Vagina (tissue), 2 donors: ENCODE measurements at regions not wholly inside any gene's neighbourhood (a gene's known extent, or its start where the extent isn't known, plus 50 kb on each side); places are given as distances from the start of the nearest gene placed in this dataset.

Experiments used
- DNase-seq, 2 donors: peaks; one replicate each; pipeline ENCODE4 v3.0.0-alpha.2; 2017; ENCODE audit errors: extremely low spot score in 2 of 2
- H3K27ac ChIP-seq: fragments of 200-600 bp; sonication (generic); one replicate; pipeline ENCODE4 v1.5.1; 2019
- H3K27me3 ChIP-seq: fragments of 200-600 bp; sonication (generic); one replicate; pipeline ENCODE4 v1.5.1; 2019
- H3K36me3 ChIP-seq, 2 donors: fragments of 200-600 bp; sonication (generic); one replicate each; pipeline ENCODE4 v1.5.1; 2017 to 2019
- H3K4me1 ChIP-seq: fragments of 200-600 bp; sonication (generic); one replicate; pipeline ENCODE4 v1.5.1; 2019
- H3K4me3 ChIP-seq, 2 donors: fragments of 200-600 bp; sonication (generic); 1 replicate in 1 of 2; 2 replicates in 1 of 2; pipeline ENCODE4 v1.5.1; 2016 to 2019
- H3K9me3 ChIP-seq: fragments of 200-600 bp; sonication (generic); one replicate; pipeline ENCODE4 v1.5.1; 2019
- CTCF ChIP-seq, 3 experiments: fragments of 450-650 bp in 2 of 3; fragments of 200-600 bp in 1 of 3; sonication (generic) in 1 of 3; IDR thresholded peaks; one replicate each; pipeline ENCODE4 v1.5.1; 2017 to 2019; ENCODE audit warnings: antibody characterized with exemption in 3 of 3, mild to moderate bottlenecking in 2 of 3, moderate library complexity in 2 of 3
- POLR2A ChIP-seq, 2 donors: fragments of 450-650 bp; IDR thresholded peaks; one replicate each; pipeline ENCODE4 v1.6.1; 2017; ENCODE audit warnings: antibody characterized with exemption in 2 of 2, mild to moderate bottlenecking in 2 of 2, moderate library complexity in 2 of 2
- POLR2AphosphoS5 ChIP-seq, 2 donors: sonication (generic); formaldehyde crosslinking; IDR thresholded peaks; one replicate each; pipeline ENCODE4 v1.9.0; 2017; ENCODE audit warnings: antibody characterized with exemption in 2 of 2, mild to moderate bottlenecking in 2 of 2, low read depth in 1 of 2; ENCODE audit not compliant: insufficient read depth in 1 of 2
- intact Hi-C: fragments of 100-400 bp; cut with DNase I; formaldehyde crosslinking; loops from one replicate; pipeline ENCODE4 v1.15.1; 2023

DNA sequence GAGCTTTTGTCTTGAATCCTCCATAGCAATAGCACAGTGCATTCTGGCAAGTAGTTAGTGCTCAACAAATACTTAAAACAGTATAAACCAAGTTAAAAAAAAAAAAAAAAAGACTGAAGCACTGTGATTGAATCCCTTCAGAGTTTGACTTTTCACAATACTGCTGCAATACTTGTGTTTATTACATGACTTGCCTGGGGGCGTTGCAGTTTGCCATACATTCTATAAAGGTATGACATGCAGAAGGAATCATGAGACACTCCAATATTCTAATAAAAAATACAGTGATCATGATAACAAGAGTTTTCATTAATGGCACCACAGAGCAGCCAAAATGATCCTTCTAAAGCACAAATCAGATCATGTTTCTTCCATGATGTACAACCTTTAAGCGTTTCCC lies 205.0 kb upstream of the CDKN3 start:
- Histone ChIP-seq H3K36me3 (no peaks in the 10 kb centered on the region), H3K27ac (no peak overlapping the region), H3K4me3 (no peak overlapping the region), H3K4me1 (peaks cover 10% of the 10 kb centered on the region), H3K9me3 (no peaks in the 10 kb centered on the region), H3K27me3 (no peaks in the 10 kb centered on the region)
- no peak for DNase-seq
- TF ChIP-seq CTCF (IDR thresholded peaks at IDR 0.05): no peak
- TF ChIP-seq POLR2A (IDR thresholded peaks at IDR 0.05): no peak
- TF ChIP-seq POLR2AphosphoS5 (IDR thresholded peaks at IDR 0.05; ENCODE audit: insufficient read depth in 1 of 2, low read depth in 1 of 2): no peak
- intact Hi-C loops: loop anchor here (5.0 kb wide), 1 partner anchor 850 kb away; no protein-coding TSS in a partner anchor

GRCh38 chr14:54192610-54193009 lies 204.2 kb upstream of the CDKN3 start:
- intact Hi-C loops: loop anchor here (5.0 kb wide), 1 partner anchor 850 kb away; no protein-coding TSS in a partner anchor
- H3K27ac ChIP-seq: no peak overlapping the region
- H3K27me3 ChIP-seq: no peaks in the 10 kb centered on the region
- no peak for TF ChIP-seq POLR2AphosphoS5 (IDR thresholded peaks at IDR 0.05; ENCODE audit: insufficient read depth in 1 of 2, low read depth in 1 of 2)
- no peak for TF ChIP-seq CTCF (IDR thresholded peaks at IDR 0.05)
- no peak for TF ChIP-seq POLR2A (IDR thresholded peaks at IDR 0.05)
- DNase-seq: no peak
- H3K9me3 ChIP-seq: no peaks in the 10 kb centered on the region
- H3K4me1 ChIP-seq: peaks cover 10% of the 10 kb centered on the region
- H3K4me3 ChIP-seq: no peak overlapping the region
- H3K36me3 ChIP-seq: no peaks in the 10 kb centered on the region

DNA sequence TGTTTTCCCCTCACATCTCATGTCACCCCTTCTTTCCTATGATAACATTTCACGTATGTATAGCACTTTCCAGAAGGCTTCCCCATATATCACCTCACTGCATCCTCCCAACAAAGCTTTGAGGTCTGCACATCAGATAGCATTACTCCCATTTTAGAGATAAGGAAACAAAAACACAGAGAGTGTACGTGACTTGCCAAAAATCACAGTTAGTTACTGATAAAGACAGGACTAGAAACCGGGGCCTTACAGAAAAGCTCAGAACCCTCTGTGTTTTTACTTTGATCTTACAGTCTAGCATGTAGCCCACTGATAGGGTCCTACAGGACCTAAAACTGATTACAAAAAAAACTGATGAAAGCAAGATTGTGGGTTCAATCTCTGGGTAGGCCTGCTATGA lies 202.9 kb upstream of the CDKN3 start:
- H3K36me3 ChIP-seq: no peaks in the 10 kb centered on the region
- no peak for TF ChIP-seq POLR2A (IDR thresholded peaks at IDR 0.05)
- TF ChIP-seq POLR2AphosphoS5 (IDR thresholded peaks at IDR 0.05; ENCODE audit: insufficient read depth in 1 of 2, low read depth in 1 of 2): no peak
- TF ChIP-seq CTCF (IDR thresholded peaks at IDR 0.05): no peak
- H3K9me3 ChIP-seq: no peaks in the 10 kb centered on the region
- no peaks in the 10 kb centered on the region for H3K27me3 ChIP-seq
- intact Hi-C loops: loop anchor here (5.0 kb wide), 1 partner anchor 852 kb away; no protein-coding TSS in a partner anchor
- H3K27ac ChIP-seq: no peak overlapping the region
- no peak overlapping the region for H3K4me3 ChIP-seq
- H3K4me1 ChIP-seq: peaks cover 10% of the 10 kb centered on the region
- no peak for DNase-seq

- Histone ChIP-seq H3K9me3 (no peaks in the 10 kb centered on the region), H3K4me3 (no peak overlapping the region), H3K36me3 (no peaks in the 10 kb centered on the region), H3K4me1 (peaks cover 6% of the 10 kb centered on the region), H3K27ac (no peak overlapping the region), H3K27me3 (no peaks in the 10 kb centered on the region)
- TF ChIP-seq CTCF (IDR thresholded peaks at IDR 0.05) (no peak), POLR2A (IDR thresholded peaks at IDR 0.05) (no peak), POLR2AphosphoS5 (IDR thresholded peaks at IDR 0.05; ENCODE audit: insufficient read depth in 1 of 2, low read depth in 1 of 2) (no peak)
- intact Hi-C loops: loop anchor here (5.0 kb wide), 1 partner anchor 852 kb away; no protein-coding TSS in a partner anchor
- DNase-seq: no peak
These were observed 202.3 kb upstream of the CDKN3 start for GRCh38 chr14:54194501-54194900.

- TF ChIP-seq POLR2AphosphoS5 (IDR thresholded peaks at IDR 0.05; ENCODE audit: insufficient read depth in 1 of 2, low read depth in 1 of 2) (no peak), CTCF (IDR thresholded peaks at IDR 0.05) (no peak), POLR2A (IDR thresholded peaks at IDR 0.05) (no peak)
- Histone ChIP-seq H3K9me3 (no peaks in the 10 kb centered on the region), H3K27ac (no peak overlapping the region), H3K36me3 (no peaks in the 10 kb centered on the region), H3K4me3 (no peak overlapping the region), H3K27me3 (no peaks in the 10 kb centered on the region), H3K4me1 (no peaks in the 10 kb centered on the region)
- intact Hi-C loops: no loop called here
- DNase-seq: no peak
These were observed 199.4 kb upstream of the CDKN3 start for GRCh38 chr14:54197369-54197768.
